ENCODE measurements at regions not wholly inside any gene's neighbourhood (a gene's known extent, or its start where the extent isn't known, plus 50 kb on each side); places are given as distances from the start of the nearest gene placed in this dataset.

GRCh38 chr3:109887293-109887692, 549.9 kb upstream of the DPPA4 start:
- no peak for TF ChIP-seq POLR2A (IDR thresholded peaks at IDR 0.05; ENCODE audit: low read length)
- TF ChIP-seq GATA1 (IDR thresholded peaks at IDR 0.05; ENCODE audit: low read depth, low read length): no peak

Data from erythroblast (primary cell).